ENCODE measurements at regions not wholly inside any gene's neighbourhood (a gene's known extent, or its start where the extent isn't known, plus 50 kb on each side); places are given as distances from the start of the nearest gene placed in this dataset.

GRCh38 chr14:51511265-51511664, 140.4 kb upstream of the FRMD6 start:
- TF ChIP-seq POLR2AphosphoS5 (IDR thresholded peaks at IDR 0.05; ENCODE audit: borderline replicate concordance, low read depth, low read length) (no peak), EZH2 (IDR thresholded peaks at IDR 0.05) (no peak), FOXP2 (optimal IDR thresholded peaks at IDR 0.05; ENCODE audit: control extremely low read depth, extremely low read length, insufficient read depth) (no peak)
